ENCODE measurements at regions not wholly inside any gene's neighbourhood (a gene's known extent, or its start where the extent isn't known, plus 50 kb on each side); places are given as distances from the start of the nearest gene placed in this dataset.

DNA sequence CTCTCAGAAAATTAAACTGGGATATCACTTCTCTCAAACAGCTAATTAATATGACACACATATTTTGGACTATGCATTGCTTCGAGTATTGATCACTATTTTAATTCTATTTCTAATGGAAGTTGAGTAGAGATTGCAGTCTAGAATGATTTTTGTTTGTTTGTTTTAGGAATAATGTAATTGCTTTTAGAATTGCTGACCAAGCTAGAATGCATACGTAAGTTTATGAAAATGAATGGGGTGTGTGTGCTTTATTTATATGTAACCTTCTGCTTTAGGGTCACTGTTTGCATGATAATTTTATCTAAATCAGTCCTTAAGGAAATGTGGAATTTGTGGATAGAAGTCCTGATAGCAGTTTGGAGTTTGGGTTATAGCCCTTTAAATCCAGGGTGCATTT is 371.4 kb downstream of the NR2F2 start:
- no peak overlapping the region for H3K4me3 ChIP-seq (replicated peaks; ENCODE audit: low read depth, low read length)
- no peak for DNase-seq (ENCODE audit: extremely low read depth, insufficient read length)
- no peaks in the 10 kb centered on the region for H3K27me3 ChIP-seq (replicated peaks; ENCODE audit: control insufficient read depth, insufficient read depth, low read length)

DNA sequence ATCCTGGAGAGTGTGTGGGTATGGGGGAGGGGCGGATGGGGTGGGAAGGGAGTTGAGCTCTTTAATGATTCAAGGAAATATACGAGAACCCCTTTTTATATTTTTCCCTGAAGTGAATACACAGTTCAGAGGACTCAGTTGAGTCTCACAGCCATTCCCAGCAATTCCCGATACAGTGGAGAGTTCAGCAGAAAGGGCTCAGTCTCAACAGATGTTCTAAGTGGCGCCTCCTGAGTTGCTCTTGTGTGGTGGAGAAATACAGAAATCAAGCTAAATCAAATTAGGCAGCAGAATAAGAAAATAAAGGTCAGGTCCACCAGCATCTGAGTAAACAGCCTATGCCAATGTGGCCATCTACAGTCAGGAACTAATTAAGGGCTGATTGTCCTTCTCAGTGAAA is 372.1 kb downstream of the NR2F2 start:
- DNase-seq (ENCODE audit: extremely low read depth, insufficient read length) = no peak

More for the DNA sequence above, 371.4 kb downstream of the NR2F2 start:
- no peaks in the 10 kb centered on the region for H3K36me3 ChIP-seq (ENCODE audit: control insufficient read depth, insufficient read depth, low read length)
- TF ChIP-seq, protein P1, sequence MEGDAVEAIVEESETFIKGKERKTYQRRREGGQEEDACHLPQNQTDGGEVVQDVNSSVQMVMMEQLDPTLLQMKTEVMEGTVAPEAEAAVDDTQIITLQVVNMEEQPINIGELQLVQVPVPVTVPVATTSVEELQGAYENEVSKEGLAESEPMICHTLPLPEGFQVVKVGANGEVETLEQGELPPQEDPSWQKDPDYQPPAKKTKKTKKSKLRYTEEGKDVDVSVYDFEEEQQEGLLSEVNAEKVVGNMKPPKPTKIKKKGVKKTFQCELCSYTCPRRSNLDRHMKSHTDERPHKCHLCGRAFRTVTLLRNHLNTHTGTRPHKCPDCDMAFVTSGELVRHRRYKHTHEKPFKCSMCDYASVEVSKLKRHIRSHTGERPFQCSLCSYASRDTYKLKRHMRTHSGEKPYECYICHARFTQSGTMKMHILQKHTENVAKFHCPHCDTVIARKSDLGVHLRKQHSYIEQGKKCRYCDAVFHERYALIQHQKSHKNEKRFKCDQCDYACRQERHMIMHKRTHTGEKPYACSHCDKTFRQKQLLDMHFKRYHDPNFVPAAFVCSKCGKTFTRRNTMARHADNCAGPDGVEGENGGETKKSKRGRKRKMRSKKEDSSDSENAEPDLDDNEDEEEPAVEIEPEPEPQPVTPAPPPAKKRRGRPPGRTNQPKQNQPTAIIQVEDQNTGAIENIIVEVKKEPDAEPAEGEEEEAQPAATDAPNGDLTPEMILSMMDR (IDR thresholded peaks at IDR 0.05; ENCODE audit: insufficient read depth, low read length, poor library complexity, severe bottlenecking) = no peak

DNA sequence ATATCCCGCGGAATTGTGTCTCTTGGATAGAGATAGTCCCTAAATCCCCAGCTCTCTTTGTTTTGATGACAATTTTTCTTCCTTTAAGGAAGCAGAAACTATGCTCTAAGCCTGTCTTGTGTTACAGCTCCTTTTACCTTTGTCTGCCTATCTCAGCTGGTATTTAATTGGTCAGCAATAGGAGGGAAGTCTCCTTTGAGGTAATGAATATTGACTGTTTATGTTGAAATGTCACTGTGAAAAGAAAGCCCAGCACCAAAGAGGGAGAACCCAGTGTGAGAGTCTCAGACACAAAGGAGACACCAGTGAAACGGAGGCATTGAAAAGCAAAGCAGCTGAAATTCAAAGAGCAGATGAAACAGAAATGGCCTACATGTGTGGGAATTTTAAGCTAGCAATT is 372.6 kb downstream of the NR2F2 start:
- DNase-seq (ENCODE audit: extremely low read depth, insufficient read length) = no peak
- no peaks in the 10 kb centered on the region for H3K27me3 ChIP-seq (replicated peaks; ENCODE audit: control insufficient read depth, insufficient read depth, low read length)
- no peaks in the 10 kb centered on the region for H3K36me3 ChIP-seq (ENCODE audit: control insufficient read depth, insufficient read depth, low read length)
- TF ChIP-seq, protein P1 (IDR thresholded peaks at IDR 0.05; ENCODE audit: insufficient read depth, low read length, poor library complexity, severe bottlenecking) = no peak
- H3K4me3 ChIP-seq (replicated peaks; ENCODE audit: low read depth, low read length) = no peak overlapping the region

More for the DNA sequence above, 372.1 kb downstream of the NR2F2 start:
- no peak overlapping the region for H3K4me3 ChIP-seq (replicated peaks; ENCODE audit: low read depth, low read length)
- H3K36me3 ChIP-seq (ENCODE audit: control insufficient read depth, insufficient read depth, low read length) = no peaks in the 10 kb centered on the region
- no peaks in the 10 kb centered on the region for H3K27me3 ChIP-seq (replicated peaks; ENCODE audit: control insufficient read depth, insufficient read depth, low read length)
- TF ChIP-seq, protein P1 (IDR thresholded peaks at IDR 0.05; ENCODE audit: insufficient read depth, low read length, poor library complexity, severe bottlenecking) = no peak

DNA sequence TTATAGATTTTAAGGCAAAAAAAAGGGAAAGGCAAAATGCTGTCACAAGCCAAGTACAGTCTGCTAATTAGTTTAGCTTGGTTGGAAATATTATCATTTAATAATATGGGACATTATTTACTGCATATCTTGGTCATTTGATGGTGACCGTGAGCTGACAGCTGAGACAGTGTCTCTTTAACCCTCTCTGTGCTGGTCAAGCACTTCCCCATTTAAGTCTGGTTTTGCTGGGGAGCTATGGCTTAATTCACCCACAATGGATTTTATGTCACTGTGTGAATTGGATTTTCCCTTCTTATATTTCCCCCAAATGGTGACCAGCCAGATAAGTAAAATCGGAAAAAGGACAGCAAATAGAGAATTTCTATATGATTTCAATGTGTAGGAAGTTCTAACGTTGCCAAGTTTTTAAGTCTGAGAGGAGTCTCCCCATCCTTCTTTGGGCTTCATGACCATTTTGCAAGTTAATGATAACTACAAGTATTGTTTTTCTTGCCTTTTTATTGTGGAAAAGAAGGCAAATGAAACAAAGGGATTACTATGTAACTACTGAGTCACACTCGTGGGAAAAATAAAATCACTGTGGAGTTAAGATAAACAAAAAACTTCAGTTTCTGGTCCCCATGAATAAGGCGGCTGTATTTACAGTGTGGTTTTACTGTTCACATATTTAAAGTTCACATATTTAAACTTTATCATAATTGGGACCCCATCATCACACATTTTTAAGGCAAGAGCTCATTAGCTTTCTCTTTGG is 373.5 kb downstream of the NR2F2 start:
- TF ChIP-seq, protein P1 (IDR thresholded peaks at IDR 0.05; ENCODE audit: insufficient read depth, low read length, poor library complexity, severe bottlenecking) = no peak
- DNase-seq (ENCODE audit: extremely low read depth, insufficient read length) = no peak
- Histone ChIP-seq H3K27me3 (replicated peaks; ENCODE audit: control insufficient read depth, insufficient read depth, low read length) (no peaks in the 10 kb centered on the region), H3K36me3 (ENCODE audit: control insufficient read depth, insufficient read depth, low read length) (no peaks in the 10 kb centered on the region), H3K4me3 (replicated peaks; ENCODE audit: low read depth, low read length) (no peak overlapping the region)

DNA sequence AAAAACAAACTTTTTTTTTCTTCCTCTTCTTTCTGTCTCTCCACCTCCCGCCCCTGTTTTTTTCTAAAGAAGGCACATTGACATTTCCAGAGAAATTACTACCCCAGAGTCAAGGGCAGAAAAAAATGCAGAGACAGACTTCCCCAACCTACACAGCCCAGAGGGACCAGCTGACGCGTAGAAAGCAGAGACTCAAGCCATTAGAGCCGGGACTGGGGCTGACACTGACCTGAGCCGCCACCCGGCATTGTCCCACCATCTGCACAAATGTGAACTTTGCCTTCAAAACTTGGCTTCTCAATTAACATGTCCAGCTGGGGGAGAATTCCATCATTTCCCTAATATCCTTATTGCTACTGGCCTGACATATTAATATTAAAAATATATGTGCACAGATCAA is 385.6 kb downstream of the NR2F2 start:
- Histone ChIP-seq H3K4me3 (replicated peaks; ENCODE audit: low read depth, low read length) (no peak overlapping the region), H3K36me3 (ENCODE audit: control insufficient read depth, insufficient read depth, low read length) (no peaks in the 10 kb centered on the region), H3K27me3 (replicated peaks; ENCODE audit: control insufficient read depth, insufficient read depth, low read length) (no peaks in the 10 kb centered on the region)
- DNase-seq (ENCODE audit: extremely low read depth, insufficient read length) = no peak
- TF ChIP-seq, protein P1 (IDR thresholded peaks at IDR 0.05; ENCODE audit: insufficient read depth, low read length, poor library complexity, severe bottlenecking) = no peak

Measured in GM06990 (cell line).